Endodermal cell (in vitro differentiated cells): ENCODE measurements at regions not wholly inside any gene's neighbourhood (a gene's known extent, or its start where the extent isn't known, plus 50 kb on each side); places are given as distances from the start of the nearest gene placed in this dataset.

ENCODE experiments used
- DNase-seq: peaks from one replicate; pipeline ENCODE4 v3.0.0-alpha.2; 2017
- H3K27ac ChIP-seq: 2 replicates; pipeline ENCODE4 v1.5.1; 2013; ENCODE audit warnings: mild to moderate bottlenecking, low read depth, low read length, moderate library complexity
- H3K27me3 ChIP-seq: 2 replicates; pipeline ENCODE4 v1.6.1; 2013; ENCODE audit warnings: mild to moderate bottlenecking, low read length, moderate library complexity; ENCODE audit not compliant: insufficient read depth, control insufficient read depth, poor library complexity, severe bottlenecking
- H3K36me3 ChIP-seq: 2 replicates; pipeline ENCODE4 v1.7.0; 2013; ENCODE audit warnings: mild to moderate bottlenecking, low read length, moderate library complexity; ENCODE audit not compliant: control insufficient read depth, insufficient read depth
- H3K4me1 ChIP-seq: one replicate; pipeline ENCODE4 v1.7.0; 2013; ENCODE audit warnings: low read length; ENCODE audit not compliant: control insufficient read depth, insufficient read depth
- H3K4me3 ChIP-seq: 2 replicates; pipeline ENCODE4 v1.5.1; 2013; ENCODE audit warnings: mild to moderate bottlenecking, low read length, moderate library complexity
- H3K9ac ChIP-seq: 2 replicates; pipeline ENCODE4 v1.6.1; 2013; ENCODE audit warnings: mild to moderate bottlenecking, low read length, moderate library complexity; ENCODE audit not compliant: poor library complexity, severe bottlenecking; ENCODE audit errors: extremely low read depth
- H3K9me3 ChIP-seq: 2 replicates; pipeline ENCODE4 v1.6.1; 2013; ENCODE audit warnings: mild to moderate bottlenecking, low read length, moderate library complexity; ENCODE audit not compliant: control insufficient read depth
- H3K27ac Mint-ChIP-seq: 2 replicates; pipeline ENCODE4 v1.8.0; 2020; ENCODE audit warnings: mixed read lengths
- H3K27me3 Mint-ChIP-seq: 2 replicates; pipeline ENCODE4 v1.8.0; 2021; ENCODE audit warnings: mild to moderate bottlenecking, mixed read lengths; ENCODE audit not compliant: insufficient read depth
- H3K36me3 Mint-ChIP-seq: 2 replicates; pipeline ENCODE4 v1.8.0; 2020; ENCODE audit warnings: low read depth, mixed read lengths
- H3K4me1 Mint-ChIP-seq: 2 replicates; pipeline ENCODE4 v1.8.0; 2020; ENCODE audit warnings: mixed read lengths
- H3K4me3 Mint-ChIP-seq: 2 replicates; pipeline ENCODE4 v1.8.0; 2020; ENCODE audit warnings: mild to moderate bottlenecking, moderate library complexity, mixed read lengths
- H3K9me3 Mint-ChIP-seq: 2 replicates; pipeline ENCODE4 v1.8.0; 2020; ENCODE audit warnings: mild to moderate bottlenecking, mixed read lengths
- CTCF ChIP-seq: fragments of 200-600 bp; sonication (generic); conservative IDR thresholded peaks from 2 replicates; pipeline ENCODE4 v1.5.0; 2021; ENCODE audit warnings: antibody characterized with exemption, mild to moderate bottlenecking
- WGBS, 2 experiments: methylation state at CpG; one replicate each; pipeline versions ENCODE4 v1.1.5 to v1.1.7; 2013; ENCODE audit warnings: missing lambda C conversion rate in 2 of 2, mixed read lengths in 1 of 2; ENCODE audit not compliant: insufficient coverage in 1 of 2, insufficient read length in 1 of 2; 5-methylcytosine and 5-hydroxymethylcytosine counted together

- no peaks in the 10 kb centered on the region for H3K36me3 ChIP-seq
- H3K27me3 Mint-ChIP-seq, result no peaks in the 10 kb centered on the region
- H3K4me3 Mint-ChIP-seq, result no peak overlapping the region
- WGBS, 2 experiments, result no CpG with 5 or more reads among the region's 1 CpG
- H3K36me3 Mint-ChIP-seq, result no peaks in the 10 kb centered on the region
- H3K27me3 ChIP-seq, result no peaks in the 10 kb centered on the region
- no peaks in the 10 kb centered on the region for H3K9me3 ChIP-seq
- H3K9me3 Mint-ChIP-seq, result no peaks in the 10 kb centered on the region
- no peak for DNase-seq
- H3K4me3 ChIP-seq, result no peak overlapping the region
- no peak overlapping the region for H3K9ac ChIP-seq
- no peak overlapping the region for H3K27ac ChIP-seq
- no peak overlapping the region for H3K27ac Mint-ChIP-seq
- peaks cover 6% of the 10 kb centered on the region for H3K4me1 Mint-ChIP-seq
- H3K4me1 ChIP-seq, result no peaks in the 10 kb centered on the region
- no peak for TF ChIP-seq CTCF
These were observed 330.2 kb downstream of the BCKDHB start for GRCh38 chr6:80436663-80437062.

DNA sequence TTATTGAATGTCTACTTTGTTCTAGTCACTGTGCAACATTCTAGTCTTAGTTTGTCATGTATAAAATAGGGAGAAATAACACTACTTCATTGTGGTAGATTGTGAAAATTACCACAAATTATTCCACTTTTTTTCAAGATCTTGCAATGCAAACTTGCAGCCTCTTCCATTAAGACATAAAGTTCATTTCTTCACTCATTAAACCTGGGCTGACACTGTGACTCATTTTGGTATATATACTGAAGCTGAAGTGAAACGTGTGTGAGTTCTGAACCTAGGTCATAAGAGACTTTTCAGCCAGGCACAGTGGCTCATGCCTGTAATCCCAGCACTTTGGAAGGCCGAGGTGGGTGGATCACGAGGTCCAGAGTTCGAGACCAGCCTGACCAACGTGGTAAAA lies 329.0 kb downstream of the BCKDHB start:
- H3K4me3 ChIP-seq, result no peak overlapping the region
- H3K27ac ChIP-seq, result no peak overlapping the region
- H3K36me3 Mint-ChIP-seq, result no peaks in the 10 kb centered on the region
- H3K4me3 Mint-ChIP-seq, result no peak overlapping the region
- no peaks in the 10 kb centered on the region for H3K9me3 Mint-ChIP-seq
- H3K27ac Mint-ChIP-seq, result no peak overlapping the region
- H3K36me3 ChIP-seq, result no peaks in the 10 kb centered on the region
- no peak for DNase-seq
- H3K27me3 Mint-ChIP-seq, result no peaks in the 10 kb centered on the region
- H3K27me3 ChIP-seq, result no peaks in the 10 kb centered on the region
- TF ChIP-seq CTCF, result no peak
- WGBS, 2 experiments, result 92 to 93% methylated on average over 5 of the region's 5 CpGs
- H3K9me3 ChIP-seq, result no peaks in the 10 kb centered on the region
- H3K9ac ChIP-seq, result no peak overlapping the region
- H3K4me1 Mint-ChIP-seq, result peaks cover 6% of the 10 kb centered on the region
- H3K4me1 ChIP-seq, result no peaks in the 10 kb centered on the region

GRCh38 chr6:80434691-80435350 lies 328.4 kb downstream of the BCKDHB start:
- no peak for DNase-seq
- 92% methylated on average over 3 to 4 of the region's 4 CpGs for WGBS, 2 experiments
- Histone ChIP-seq H3K4me1 (no peaks in the 10 kb centered on the region), H3K27me3 (no peaks in the 10 kb centered on the region), H3K4me3 (no peak overlapping the region), H3K9ac (no peak overlapping the region), H3K9me3 (no peaks in the 10 kb centered on the region), H3K27ac (no peak overlapping the region), H3K36me3 (no peaks in the 10 kb centered on the region)
- Mint-ChIP-seq H3K9me3 (peaks cover under 1% of the 10 kb centered on the region), H3K27ac (no peak overlapping the region), H3K36me3 (no peaks in the 10 kb centered on the region), H3K4me3 (no peak overlapping the region), H3K4me1 (peaks cover 6% of the 10 kb centered on the region), H3K27me3 (no peaks in the 10 kb centered on the region)
- TF ChIP-seq CTCF, result no peak
